SJSA1 (cell line): ENCODE measurements at regions not wholly inside any gene's neighbourhood (a gene's known extent, or its start where the extent isn't known, plus 50 kb on each side); places are given as distances from the start of the nearest gene placed in this dataset.

Experiments used
- DNase-seq, 2 experiments: peaks; one replicate each; pipeline ENCODE4 v3.0.0-alpha.2; 2015 to 2020; ENCODE audit warnings: low spot score in 2 of 2, low read depth in 1 of 2
- H3K27ac ChIP-seq: fragments of 250-450 bp; sonication (Bioruptor Pico); 2 replicates; pipeline ENCODE4 v1.5.1; 2020; ENCODE audit warnings: mild to moderate bottlenecking, moderate library complexity
- H3K27me3 ChIP-seq: fragments of 250-450 bp; sonication (Bioruptor Pico); replicated peaks from 2 replicates; pipeline ENCODE4 v1.5.1; 2020; ENCODE audit warnings: mild to moderate bottlenecking, moderate library complexity
- H3K36me3 ChIP-seq: fragments of 250-450 bp; sonication (Bioruptor Pico); 2 replicates; pipeline ENCODE4 v1.5.1; 2020; ENCODE audit warnings: mild to moderate bottlenecking
- H3K4me1 ChIP-seq: fragments of 250-450 bp; sonication (Bioruptor Pico); replicated peaks from 2 replicates; pipeline ENCODE4 v1.6.1; 2021; ENCODE audit warnings: mild to moderate bottlenecking
- H3K4me3 ChIP-seq: fragments of 250-450 bp; sonication (Bioruptor Pico); 2 replicates; pipeline ENCODE4 v1.5.1; 2020; ENCODE audit warnings: mild to moderate bottlenecking
- H3K9me3 ChIP-seq: fragments of 250-450 bp; sonication (Bioruptor Pico); replicated peaks from 2 replicates; pipeline ENCODE4 v1.5.1; 2020; ENCODE audit warnings: mild to moderate bottlenecking

DNA sequence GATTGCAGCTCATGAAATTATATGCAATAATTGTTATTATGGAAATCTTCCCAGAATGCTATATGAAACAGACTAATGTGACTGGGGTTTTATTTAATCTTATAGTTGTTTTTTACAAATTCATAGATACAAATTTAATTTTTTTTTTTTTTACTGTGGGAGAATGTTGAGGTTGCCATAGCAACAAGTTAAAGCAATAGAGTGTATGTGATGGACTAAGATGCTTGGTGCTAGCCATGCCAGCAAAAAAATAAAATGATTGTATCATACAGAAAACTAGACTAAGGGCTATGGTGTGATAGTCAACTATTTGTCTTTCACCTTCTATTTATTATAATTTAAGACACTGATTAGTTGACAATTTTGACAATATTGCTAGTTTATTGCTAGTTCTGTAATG is 163.2 kb upstream of the BLID start:
- Histone ChIP-seq H3K27me3 (no peaks in the 10 kb centered on the region), H3K4me3 (no peak overlapping the region), H3K9me3 (no peaks in the 10 kb centered on the region), H3K27ac (no peak overlapping the region), H3K36me3 (no peaks in the 10 kb centered on the region), H3K4me1 (no peaks in the 10 kb centered on the region)
- no peak for DNase-seq

GRCh38 chr11:122277493-122277892 is 161.5 kb upstream of the BLID start:
- no peaks in the 10 kb centered on the region for H3K9me3 ChIP-seq

DNA sequence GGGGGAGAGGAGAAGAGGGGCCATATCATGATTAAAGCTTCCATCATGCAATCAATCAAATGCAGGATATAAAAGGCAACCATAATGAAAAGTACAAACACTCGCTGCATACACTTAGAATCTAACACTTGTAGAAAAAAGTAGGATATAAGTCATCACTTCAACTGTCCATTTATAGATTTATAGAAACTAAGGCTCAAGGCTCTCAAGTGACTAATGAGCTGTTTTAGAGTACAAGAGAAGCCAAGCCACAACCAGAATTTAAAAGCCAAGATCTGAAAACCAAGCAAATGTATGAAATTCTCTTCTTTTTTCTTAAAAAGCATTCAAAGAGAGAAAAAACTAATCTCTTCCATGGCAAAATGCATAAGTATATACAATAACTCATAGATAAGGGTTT is 160.2 kb upstream of the BLID start:
- no peak for DNase-seq
- H3K4me3 ChIP-seq = no peak overlapping the region
- H3K27me3 ChIP-seq = no peaks in the 10 kb centered on the region
- no peaks in the 10 kb centered on the region for H3K4me1 ChIP-seq
- H3K36me3 ChIP-seq = no peaks in the 10 kb centered on the region
- no peaks in the 10 kb centered on the region for H3K9me3 ChIP-seq
- H3K27ac ChIP-seq = no peak overlapping the region

More at GRCh38 chr11:122277493-122277892, 161.5 kb upstream of the BLID start:
- DNase-seq = no peak
- Histone ChIP-seq H3K4me1 (no peaks in the 10 kb centered on the region), H3K36me3 (no peaks in the 10 kb centered on the region), H3K27ac (no peak overlapping the region), H3K4me3 (no peak overlapping the region), H3K27me3 (no peaks in the 10 kb centered on the region)

DNA sequence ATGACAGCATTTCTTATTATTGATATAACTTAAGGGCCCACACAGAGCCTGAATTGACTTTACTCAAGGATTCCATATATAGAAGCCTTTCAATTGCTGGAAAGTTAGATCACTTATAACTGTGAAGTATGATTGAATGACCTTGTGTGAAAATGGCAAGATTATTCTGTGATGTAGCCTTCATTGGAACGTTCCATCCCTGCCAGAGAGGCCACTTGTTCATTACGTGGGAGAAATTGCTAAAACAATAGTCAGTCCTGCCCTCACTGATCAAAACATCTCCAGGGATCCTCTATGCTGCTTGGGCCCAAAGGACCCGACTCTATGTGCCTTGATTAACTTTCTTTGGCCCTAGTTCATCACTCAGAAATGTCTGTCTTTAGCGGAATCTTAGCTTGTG is 159.5 kb upstream of the BLID start:
- H3K36me3 ChIP-seq = no peaks in the 10 kb centered on the region
- DNase-seq = no peak
- H3K4me1 ChIP-seq = no peaks in the 10 kb centered on the region
- H3K27ac ChIP-seq = no peak overlapping the region
- H3K27me3 ChIP-seq = no peaks in the 10 kb centered on the region
- H3K4me3 ChIP-seq = no peak overlapping the region
- H3K9me3 ChIP-seq = no peaks in the 10 kb centered on the region

GRCh38 chr11:122273476-122274191 is 157.6 kb upstream of the BLID start:
- H3K9me3 ChIP-seq = no peaks in the 10 kb centered on the region
- H3K4me1 ChIP-seq = no peaks in the 10 kb centered on the region
- no peak overlapping the region for H3K27ac ChIP-seq
- H3K4me3 ChIP-seq = no peak overlapping the region
- no peaks in the 10 kb centered on the region for H3K36me3 ChIP-seq
- H3K27me3 ChIP-seq = no peaks in the 10 kb centered on the region
- no peak for DNase-seq

GRCh38 chr11:122271745-122272144 is 155.7 kb upstream of the BLID start:
- Histone ChIP-seq H3K9me3 (no peaks in the 10 kb centered on the region), H3K36me3 (no peaks in the 10 kb centered on the region), H3K4me1 (no peaks in the 10 kb centered on the region), H3K4me3 (no peak overlapping the region), H3K27me3 (no peaks in the 10 kb centered on the region), H3K27ac (no peak overlapping the region)
- no peak for DNase-seq

DNA sequence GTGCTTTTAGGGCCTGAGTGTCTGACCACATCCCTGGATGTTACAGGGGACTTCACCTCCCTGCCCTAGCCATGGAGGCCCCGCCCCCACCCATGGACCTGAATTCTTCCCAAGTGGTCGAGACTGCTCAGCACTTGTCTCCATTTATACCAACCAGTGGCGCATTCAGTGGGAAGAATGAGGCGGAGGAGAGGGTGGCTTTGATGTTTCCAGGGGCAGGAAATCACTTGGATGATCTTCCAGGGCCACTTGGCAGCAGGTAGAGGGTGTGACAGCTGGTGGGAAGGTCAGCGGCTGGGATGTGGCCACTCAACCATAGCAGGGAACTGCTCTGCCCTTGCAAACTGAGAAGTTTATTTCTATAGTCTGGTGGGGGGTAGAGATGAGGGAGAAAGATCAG is 155.1 kb upstream of the BLID start:
- Histone ChIP-seq H3K4me1 (no peaks in the 10 kb centered on the region), H3K9me3 (no peaks in the 10 kb centered on the region), H3K27ac (no peak overlapping the region), H3K27me3 (no peaks in the 10 kb centered on the region), H3K4me3 (no peak overlapping the region), H3K36me3 (no peaks in the 10 kb centered on the region)
- no peak for DNase-seq

- Histone ChIP-seq H3K36me3 (no peaks in the 10 kb centered on the region), H3K4me3 (no peak overlapping the region), H3K4me1 (no peaks in the 10 kb centered on the region), H3K27me3 (no peaks in the 10 kb centered on the region), H3K27ac (no peak overlapping the region), H3K9me3 (no peaks in the 10 kb centered on the region)
- no peak for DNase-seq
Measured at GRCh38 chr11:122270535-122270934, 154.5 kb upstream of the BLID start.

- Histone ChIP-seq H3K4me3 (no peak overlapping the region), H3K27me3 (no peaks in the 10 kb centered on the region), H3K27ac (no peak overlapping the region), H3K9me3 (no peaks in the 10 kb centered on the region), H3K36me3 (no peaks in the 10 kb centered on the region), H3K4me1 (no peaks in the 10 kb centered on the region)
- DNase-seq = no peak
Measured at GRCh38 chr11:122269824-122270223, 153.8 kb upstream of the BLID start.

DNA sequence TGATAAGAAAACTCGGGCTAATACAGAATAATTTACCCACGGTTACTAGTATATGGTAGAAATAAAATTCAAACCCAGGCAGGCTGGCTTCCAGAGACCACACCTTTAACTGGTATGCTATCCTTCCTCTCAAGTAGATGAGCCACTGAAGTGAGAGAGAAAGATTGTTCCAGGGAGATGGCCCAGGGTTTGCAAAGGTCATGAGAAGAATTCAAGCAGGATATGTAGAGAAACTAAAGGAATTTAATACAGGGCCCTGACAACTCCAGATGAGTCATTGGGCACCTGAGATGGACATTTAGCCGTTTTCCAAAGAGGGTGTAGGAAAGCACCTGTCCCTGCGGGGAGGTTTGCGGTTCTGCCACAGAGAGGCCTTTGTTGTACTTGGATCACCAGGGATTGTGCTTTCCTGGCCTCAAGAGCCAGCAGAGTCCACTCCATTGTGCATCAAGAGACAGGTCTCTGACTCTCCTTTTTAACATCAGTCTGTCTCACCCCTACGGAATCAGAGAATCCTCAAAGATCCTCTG is 152.7 kb upstream of the BLID start:
- Histone ChIP-seq H3K4me3 (no peak overlapping the region), H3K27me3 (no peaks in the 10 kb centered on the region), H3K9me3 (no peaks in the 10 kb centered on the region), H3K27ac (no peak overlapping the region), H3K4me1 (no peaks in the 10 kb centered on the region), H3K36me3 (no peaks in the 10 kb centered on the region)
- no peak for DNase-seq

DNA sequence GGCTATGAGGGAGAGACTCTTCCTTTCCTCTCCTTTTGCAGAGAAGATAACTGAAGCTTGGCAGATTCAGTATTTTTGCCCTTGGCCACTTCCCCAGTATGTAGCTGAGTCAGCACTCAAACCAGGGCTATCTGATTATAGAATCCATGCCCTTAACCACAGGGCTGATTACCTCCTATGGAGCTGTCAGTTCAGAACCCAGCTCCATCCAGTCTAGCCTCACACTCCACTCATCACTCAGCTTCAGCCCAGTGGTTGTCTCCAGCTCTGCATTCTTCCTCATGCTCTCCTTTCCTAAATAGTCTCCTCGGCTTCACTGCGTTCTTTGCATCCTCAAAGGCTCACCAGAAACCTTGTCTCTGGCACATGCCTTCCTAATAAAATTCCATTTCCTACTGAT is 151.6 kb upstream of the BLID start:
- Histone ChIP-seq H3K36me3 (no peaks in the 10 kb centered on the region), H3K27me3 (no peaks in the 10 kb centered on the region), H3K4me3 (no peak overlapping the region), H3K27ac (no peak overlapping the region), H3K9me3 (no peaks in the 10 kb centered on the region), H3K4me1 (no peaks in the 10 kb centered on the region)
- no peak for DNase-seq

GRCh38 chr11:122265981-122266380 is 150.0 kb upstream of the BLID start:
- Histone ChIP-seq H3K9me3 (no peaks in the 10 kb centered on the region), H3K27ac (no peak overlapping the region), H3K36me3 (no peaks in the 10 kb centered on the region), H3K27me3 (no peaks in the 10 kb centered on the region), H3K4me1 (no peaks in the 10 kb centered on the region), H3K4me3 (no peak overlapping the region)
- DNase-seq = no peak

DNA sequence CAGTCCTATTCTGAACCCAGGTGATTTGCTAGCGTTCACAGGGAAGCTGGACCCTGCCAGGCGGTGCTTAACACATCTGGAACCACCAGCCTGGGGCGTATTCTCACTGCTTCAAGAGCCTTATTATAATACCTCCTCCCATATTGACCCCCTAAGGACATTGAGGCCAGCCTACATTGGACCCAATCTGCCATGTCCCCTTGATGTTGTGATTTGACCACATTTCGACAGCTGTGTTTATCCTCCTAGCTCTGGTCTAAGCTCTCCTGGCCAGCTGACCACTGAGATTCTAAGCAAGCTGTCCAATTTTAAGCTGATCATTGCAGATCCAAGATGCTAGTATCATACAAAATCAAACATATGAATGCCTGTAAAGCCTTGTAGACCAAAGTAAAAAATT is 148.1 kb upstream of the BLID start:
- Histone ChIP-seq H3K27ac (no peak overlapping the region), H3K27me3 (no peaks in the 10 kb centered on the region), H3K36me3 (no peaks in the 10 kb centered on the region), H3K4me3 (no peak overlapping the region), H3K4me1 (no peaks in the 10 kb centered on the region), H3K9me3 (no peaks in the 10 kb centered on the region)
- DNase-seq = no peak

- no peak for DNase-seq
- Histone ChIP-seq H3K36me3 (no peaks in the 10 kb centered on the region), H3K27ac (no peak overlapping the region), H3K4me1 (no peaks in the 10 kb centered on the region), H3K27me3 (no peaks in the 10 kb centered on the region), H3K9me3 (no peaks in the 10 kb centered on the region), H3K4me3 (no peak overlapping the region)
Measured at GRCh38 chr11:122261546-122261945, 145.5 kb upstream of the BLID start.
